ENCODE measurements at regions not wholly inside any gene's neighbourhood (a gene's known extent, or its start where the extent isn't known, plus 50 kb on each side); places are given as distances from the start of the nearest gene placed in this dataset.

- DNase-seq (ENCODE audit: low read depth): no peak
- no peak overlapping the region for H3K4me3 ChIP-seq (ENCODE audit: low read depth, low read length)
- TF ChIP-seq MYC (IDR thresholded peaks at IDR 0.05; ENCODE audit: low read depth, low read length) (no peak), POLR2A (IDR thresholded peaks at IDR 0.05; ENCODE audit: extremely low read depth, insufficient read length) (no peak), CTCF (IDR thresholded peaks at IDR 0.05; ENCODE audit: low read depth, low read length) (no peak)
Observed at GRCh38 chr13:72315312-72315711, 412.1 kb downstream of the MZT1 start.

DNA sequence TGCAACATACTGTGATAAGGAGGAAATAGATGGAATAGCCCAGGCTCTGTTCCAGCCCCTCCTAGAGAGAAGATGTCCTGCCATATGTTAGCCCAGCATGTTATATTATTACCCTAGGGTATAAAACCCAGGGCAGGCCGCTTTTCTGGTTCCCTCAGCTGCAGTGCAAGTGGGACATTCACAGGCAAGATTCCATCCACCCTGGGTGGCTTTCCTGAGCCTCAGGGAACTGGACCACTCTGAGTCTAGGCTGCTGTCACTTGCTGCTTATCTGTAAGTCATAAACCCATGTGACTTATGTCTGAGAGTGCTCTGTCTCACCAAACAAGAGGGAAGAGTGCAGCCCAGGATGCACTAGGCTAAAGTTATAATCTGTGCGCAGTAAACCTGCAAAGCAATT, 413.2 kb downstream of the MZT1 start:
- DNase-seq (ENCODE audit: low read depth): no peak
- H3K4me3 ChIP-seq (ENCODE audit: low read depth, low read length): no peak overlapping the region
- TF ChIP-seq POLR2A (IDR thresholded peaks at IDR 0.05; ENCODE audit: extremely low read depth, insufficient read length): no peak
- TF ChIP-seq, protein P1, sequence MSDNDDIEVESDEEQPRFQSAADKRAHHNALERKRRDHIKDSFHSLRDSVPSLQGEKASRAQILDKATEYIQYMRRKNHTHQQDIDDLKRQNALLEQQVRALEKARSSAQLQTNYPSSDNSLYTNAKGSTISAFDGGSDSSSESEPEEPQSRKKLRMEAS (IDR thresholded peaks at IDR 0.05; ENCODE audit: low read depth, low read length): no peak

DNA sequence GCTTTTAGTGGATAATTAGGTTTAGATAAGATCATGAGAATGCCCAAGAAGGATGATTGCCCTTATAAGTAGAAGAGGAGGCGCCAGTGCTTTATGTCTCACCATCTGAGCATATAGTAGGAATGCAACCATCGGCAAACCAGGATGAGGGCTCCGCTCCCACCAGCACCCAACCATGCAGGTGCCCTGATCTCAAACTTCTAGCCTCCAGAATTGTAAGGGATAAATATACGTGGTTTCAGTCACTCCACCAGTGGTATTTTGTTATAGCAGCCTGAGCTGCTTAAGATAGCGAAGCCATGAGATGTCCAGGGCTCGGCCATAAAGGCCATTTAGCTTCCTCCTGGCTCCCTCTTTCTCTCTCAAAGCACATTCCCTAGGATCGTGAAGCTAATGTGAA, 413.9 kb downstream of the MZT1 start:
- TF ChIP-seq CTCF (IDR thresholded peaks at IDR 0.05; ENCODE audit: low read depth, low read length) (no peak), MYC (IDR thresholded peaks at IDR 0.05; ENCODE audit: low read depth, low read length) (no peak)
- TF ChIP-seq, protein P1 (IDR thresholded peaks at IDR 0.05; ENCODE audit: low read depth, low read length): no peak
- DNase-seq (ENCODE audit: low read depth): no peak
- no peak overlapping the region for H3K4me3 ChIP-seq (ENCODE audit: low read depth, low read length)

DNA sequence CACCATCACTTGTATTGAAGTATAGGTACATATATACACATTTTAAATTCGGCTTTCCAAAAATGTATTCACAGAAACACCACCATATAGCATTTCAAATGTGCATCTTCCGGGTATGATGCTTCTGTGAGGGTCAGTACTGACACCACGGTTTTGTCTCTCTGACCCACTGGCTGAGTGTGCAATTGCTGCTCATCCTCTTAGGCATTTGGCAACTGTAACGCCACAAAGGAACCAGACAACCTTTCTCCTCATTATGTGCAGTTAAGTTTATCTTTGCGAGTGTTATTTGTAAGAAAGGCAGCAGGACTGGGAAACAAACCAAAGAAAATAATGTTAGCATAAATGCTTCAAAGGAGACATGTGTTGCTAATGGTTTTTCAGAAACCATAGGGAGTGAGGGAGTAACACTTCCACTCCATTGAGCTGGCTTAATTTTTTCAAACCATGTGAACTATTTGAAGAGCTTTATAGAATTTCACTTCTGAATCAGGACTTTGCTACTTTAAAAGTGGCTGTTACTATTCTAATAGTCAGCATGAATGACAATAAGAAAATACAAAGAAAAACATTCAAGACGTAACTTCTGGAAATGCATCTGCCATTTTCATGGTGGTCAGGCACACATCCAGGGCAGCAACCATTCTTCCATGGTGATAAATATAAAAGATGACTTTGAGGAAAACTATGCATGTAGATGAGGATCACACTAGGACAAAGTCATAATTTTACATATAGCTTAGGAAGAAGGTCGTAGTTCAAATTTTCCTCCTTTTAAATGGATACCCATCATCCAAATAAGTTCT, 423.3 kb downstream of the MZT1 start:
- DNase-seq (ENCODE audit: low read depth): no peak
- TF ChIP-seq, protein P1 (IDR thresholded peaks at IDR 0.05; ENCODE audit: low read depth, low read length): no peak
- TF ChIP-seq POLR2A (IDR thresholded peaks at IDR 0.05; ENCODE audit: extremely low read depth, insufficient read length) (no peak), MYC (IDR thresholded peaks at IDR 0.05; ENCODE audit: low read depth, low read length) (no peak), CTCF (IDR thresholded peaks at IDR 0.05; ENCODE audit: low read depth, low read length) (no peak)

DNA sequence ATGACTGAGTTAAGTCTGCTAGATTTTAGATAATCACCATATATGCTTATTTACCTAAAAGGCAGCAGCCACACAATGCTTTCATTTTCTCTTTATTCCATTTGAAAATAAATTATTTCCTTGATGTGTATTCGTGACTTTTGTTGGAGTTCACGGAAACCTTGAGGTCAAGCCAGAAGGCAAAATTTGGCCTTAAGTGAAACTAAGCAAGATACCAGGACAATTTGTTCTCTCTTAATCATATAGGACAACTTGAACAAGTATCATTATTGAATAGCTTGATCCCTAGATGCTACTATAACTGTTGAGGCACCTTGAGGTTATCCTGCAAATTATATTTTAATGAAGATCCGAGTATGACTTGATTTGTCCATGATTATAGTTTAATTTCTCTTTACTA, 429.2 kb upstream of the DACH1 start:
- TF ChIP-seq CTCF (IDR thresholded peaks at IDR 0.05; ENCODE audit: low read depth, low read length) (no peak), POLR2A (IDR thresholded peaks at IDR 0.05; ENCODE audit: extremely low read depth, insufficient read length) (no peak), MYC (IDR thresholded peaks at IDR 0.05; ENCODE audit: low read depth, low read length) (no peak)
- TF ChIP-seq, protein P1 (IDR thresholded peaks at IDR 0.05; ENCODE audit: low read depth, low read length): no peak
- DNase-seq (ENCODE audit: low read depth): no peak
- no peak overlapping the region for H3K4me3 ChIP-seq (ENCODE audit: low read depth, low read length)

More for the DNA sequence above, 423.3 kb downstream of the MZT1 start:
- no peak overlapping the region for H3K4me3 ChIP-seq (ENCODE audit: low read depth, low read length)

- TF ChIP-seq, protein P1 (IDR thresholded peaks at IDR 0.05; ENCODE audit: low read depth, low read length): no peak
- TF ChIP-seq CTCF (IDR thresholded peaks at IDR 0.05; ENCODE audit: low read depth, low read length) (no peak), MYC (IDR thresholded peaks at IDR 0.05; ENCODE audit: low read depth, low read length) (no peak), POLR2A (IDR thresholded peaks at IDR 0.05; ENCODE audit: extremely low read depth, insufficient read length) (no peak)
- no peak overlapping the region for H3K4me3 ChIP-seq (ENCODE audit: low read depth, low read length)
- no peak for DNase-seq (ENCODE audit: low read depth)
Observed at GRCh38 chr13:72295153-72295552, 428.1 kb upstream of the DACH1 start.
